ACHN (cell line): ENCODE measurements at regions not wholly inside any gene's neighbourhood (a gene's known extent, or its start where the extent isn't known, plus 50 kb on each side); places are given as distances from the start of the nearest gene placed in this dataset.
"Not testable (repeated sequence)": the region's sequence is repeated elsewhere in the genome, so short reads cannot be mapped to it uniquely, and the experiment has no call there.

Experiments
- DNase-seq: peaks from one replicate; pipeline ENCODE4 v3.0.0-alpha.2; 2015
- in situ Hi-C: cut with HindIII; loops from 2 replicates; pipeline ENCODE4 v1.10.0; 2017; ENCODE audit warnings: low sequenced_read_pairs, low pct_ligation_motif_present, low pct_unique_long_range_greater_than_20kb

DNA sequence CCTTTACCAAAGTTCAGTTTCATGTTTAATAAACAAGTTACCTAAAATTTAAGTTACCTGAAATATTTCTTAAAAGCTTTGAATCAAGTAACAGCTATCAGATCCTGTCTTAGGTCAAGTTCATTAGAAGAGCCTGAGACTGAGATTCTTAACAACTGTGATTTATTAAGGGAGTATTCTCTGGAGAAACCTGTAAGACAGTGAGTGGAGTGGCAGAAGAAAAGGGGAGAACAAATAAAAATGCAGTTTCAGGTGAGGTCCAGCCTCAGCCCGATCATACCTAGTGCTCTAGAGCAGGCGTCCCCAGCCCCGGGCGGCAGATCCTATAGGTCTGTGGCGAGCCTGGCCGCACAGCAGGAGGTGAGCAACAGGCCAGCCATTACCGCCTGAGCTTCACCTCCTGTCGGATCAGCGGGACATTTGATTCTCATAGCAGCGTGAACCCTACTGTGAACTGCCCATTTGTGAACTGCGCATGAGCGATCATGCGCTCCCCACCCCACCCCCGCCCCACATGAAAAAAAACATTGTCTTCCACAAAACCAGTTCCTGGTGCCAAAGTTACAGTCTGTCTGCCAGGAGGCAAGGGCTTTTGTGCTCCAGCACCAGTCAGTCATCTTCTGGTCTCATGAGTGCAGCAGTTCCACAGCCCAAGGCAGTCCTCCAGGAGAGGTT lies 59.2 kb upstream of the ADGRB3 start:
- peak; percentile 10 for DNase-seq
- in situ Hi-C loops, result no loop called here

DNA sequence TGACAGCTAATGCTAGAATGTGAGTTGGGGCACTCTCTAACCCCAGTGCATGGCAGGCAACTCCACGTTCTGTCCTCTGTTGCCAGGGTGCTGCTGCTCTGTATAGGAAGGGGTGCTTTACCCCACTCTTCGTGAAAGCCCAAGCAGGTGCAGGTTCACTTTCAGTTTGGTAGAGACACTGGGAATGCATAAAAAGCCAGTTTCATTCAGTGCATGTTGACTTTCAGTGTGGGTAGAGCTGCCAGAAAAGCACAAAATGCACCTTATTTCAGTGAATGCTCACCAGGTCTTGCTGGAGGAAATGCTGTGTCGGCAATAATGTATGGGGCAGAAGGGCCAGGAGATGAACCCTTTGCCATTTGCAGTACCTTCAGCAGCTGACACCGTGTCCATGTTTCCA lies 62.1 kb upstream of the ADGRB3 start:
- in situ Hi-C loops, result no loop called here
- no peak for DNase-seq

DNA sequence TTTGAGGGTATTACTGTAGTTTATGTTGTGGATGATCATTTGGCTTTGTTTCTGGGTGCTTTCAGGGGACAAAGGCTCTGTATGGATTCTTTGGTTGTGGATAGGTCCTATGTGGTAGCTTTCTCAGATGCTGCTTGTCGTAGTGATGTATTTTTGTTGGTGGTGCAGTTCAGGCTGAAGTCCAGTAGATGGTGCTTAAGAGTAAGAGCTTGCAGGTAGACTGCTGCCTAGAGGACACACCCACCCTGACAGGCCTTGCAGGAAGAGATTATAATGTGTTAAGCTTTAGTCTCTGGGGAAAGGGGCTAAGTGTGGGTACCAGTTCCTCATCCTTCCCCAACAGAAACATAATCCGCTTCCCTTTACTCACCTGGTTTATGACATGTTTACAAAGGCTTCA lies 62.6 kb upstream of the ADGRB3 start:
- peak; percentile 46 for DNase-seq
- in situ Hi-C loops, result no loop called here

DNA sequence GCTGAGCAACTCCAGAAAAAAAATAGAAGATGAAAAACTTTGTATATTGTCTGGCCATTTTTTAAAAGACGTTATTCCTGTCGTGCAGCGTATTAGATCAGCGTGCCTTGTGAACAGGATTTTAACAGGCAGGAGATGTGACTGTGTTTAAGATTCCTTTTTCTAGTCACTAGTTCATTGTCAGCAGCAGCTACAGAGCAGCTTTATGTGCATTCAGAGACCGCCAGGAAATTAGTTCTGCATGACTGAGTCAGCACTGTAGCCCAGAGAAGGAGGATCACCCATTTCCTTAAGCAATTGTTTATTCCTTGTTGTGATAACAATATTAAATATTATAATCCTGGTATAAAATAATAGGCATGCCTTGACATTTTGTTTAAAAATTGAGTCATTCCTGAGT lies 75.4 kb upstream of the ADGRB3 start:
- DNase-seq, result no peak
- in situ Hi-C loops, result no loop called here

DNA sequence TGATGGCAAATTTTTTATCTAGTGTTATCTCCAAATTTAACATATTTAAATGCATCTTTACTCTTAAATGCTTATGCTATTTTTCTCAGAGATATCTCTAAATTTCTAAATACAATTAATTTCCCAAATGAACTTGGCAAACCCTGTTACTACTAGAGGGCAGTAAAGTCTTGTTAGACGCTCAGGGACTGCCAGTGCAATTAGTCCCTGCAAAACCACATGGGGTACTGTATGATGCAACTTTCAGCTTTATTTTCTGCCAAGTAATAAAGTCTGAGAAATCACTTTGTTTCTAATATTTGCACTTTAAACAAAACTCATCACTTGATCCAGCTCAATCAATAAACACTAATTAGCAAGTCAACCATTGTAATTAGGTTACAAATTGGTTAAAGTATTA lies 76.0 kb upstream of the ADGRB3 start:
- in situ Hi-C loops, result no loop called here
- DNase-seq, result no peak

DNA sequence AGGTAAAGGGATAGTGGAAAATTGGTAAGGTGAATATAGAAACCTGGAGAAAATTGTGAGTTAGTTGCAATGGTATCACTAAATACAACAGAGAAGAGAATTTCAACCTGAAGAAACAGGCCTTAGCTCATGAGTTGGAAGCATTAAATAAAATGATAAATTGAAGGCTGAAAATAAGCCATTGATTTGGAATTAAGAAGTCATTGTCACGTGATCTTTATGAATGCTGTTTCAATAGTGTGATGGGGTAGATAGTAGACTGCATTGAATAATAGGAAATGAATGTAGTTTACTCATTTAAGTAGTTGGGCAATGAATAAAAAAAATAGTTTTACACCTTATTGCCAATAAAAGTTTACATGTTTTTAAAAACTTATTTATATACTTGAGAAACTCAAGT lies 88.5 kb upstream of the ADGRB3 start:
- in situ Hi-C loops, result no loop called here
- DNase-seq, result no peak

DNA sequence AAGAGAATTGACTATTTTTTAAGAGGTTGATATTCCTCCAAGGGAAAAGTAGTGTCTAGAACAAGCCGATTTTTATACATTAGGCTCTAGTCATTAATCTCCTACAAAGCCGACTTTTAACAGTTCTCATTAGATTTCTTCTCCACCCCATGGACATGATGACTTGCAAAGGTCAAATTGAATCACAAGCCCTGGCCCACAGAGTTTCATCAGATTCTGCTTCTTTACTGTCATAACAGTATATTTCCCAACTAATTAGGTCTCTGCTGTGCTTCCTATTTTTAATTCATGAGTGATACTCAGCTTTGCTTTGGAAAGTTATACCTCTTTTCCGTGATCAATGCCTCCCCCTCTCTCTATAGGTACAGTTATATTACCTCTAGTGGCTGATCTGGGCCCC lies 90.6 kb upstream of the ADGRB3 start:
- no peak for DNase-seq
- in situ Hi-C loops, result no loop called here

DNA sequence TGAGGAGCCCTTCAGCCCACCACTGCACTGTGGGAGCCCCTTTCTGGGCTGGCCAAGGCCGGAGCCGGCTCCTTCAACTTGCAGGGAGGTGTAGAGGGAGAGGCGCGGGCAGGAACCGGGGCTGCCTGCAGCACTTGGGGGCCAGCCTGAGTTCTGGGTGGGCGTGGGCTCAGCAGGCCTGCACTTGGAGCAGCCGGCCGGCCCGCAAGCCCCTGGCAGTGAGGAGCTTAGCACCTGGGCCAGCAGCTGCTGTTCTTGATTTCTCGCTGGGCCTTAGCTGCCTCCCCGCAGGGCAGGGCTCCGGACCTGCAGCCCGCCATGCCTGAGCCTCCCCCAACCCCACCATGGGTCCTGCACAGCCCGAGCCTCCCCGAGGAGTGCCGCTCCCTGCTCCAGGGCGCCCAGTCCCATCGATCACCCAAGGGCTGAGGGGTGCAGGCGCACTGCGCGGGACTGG lies 101.7 kb upstream of the ADGRB3 start:
- in situ Hi-C loops, result no loop called here
- no peak for DNase-seq

DNA sequence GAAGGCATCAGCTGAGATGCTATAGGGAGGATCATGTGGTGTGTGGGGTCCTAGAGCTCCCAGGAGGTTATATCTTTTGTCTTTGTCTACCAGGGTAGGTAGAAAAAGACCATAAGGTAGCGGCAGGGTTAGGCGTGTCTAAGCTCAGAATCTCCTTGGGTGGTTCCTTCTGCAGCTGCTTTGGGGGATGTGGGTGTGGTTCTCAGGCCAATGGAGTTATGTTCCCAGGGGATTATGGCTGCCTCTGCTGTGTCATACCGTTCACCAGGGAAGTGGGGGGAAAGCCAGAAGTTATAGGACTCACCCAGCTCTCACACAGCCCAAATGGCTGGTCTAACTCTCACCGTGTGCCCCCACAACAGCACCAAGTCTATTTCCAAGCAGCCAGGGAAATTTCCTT lies 107.4 kb upstream of the ADGRB3 start:
- in situ Hi-C loops, result no loop called here
- no peak for DNase-seq

DNA sequence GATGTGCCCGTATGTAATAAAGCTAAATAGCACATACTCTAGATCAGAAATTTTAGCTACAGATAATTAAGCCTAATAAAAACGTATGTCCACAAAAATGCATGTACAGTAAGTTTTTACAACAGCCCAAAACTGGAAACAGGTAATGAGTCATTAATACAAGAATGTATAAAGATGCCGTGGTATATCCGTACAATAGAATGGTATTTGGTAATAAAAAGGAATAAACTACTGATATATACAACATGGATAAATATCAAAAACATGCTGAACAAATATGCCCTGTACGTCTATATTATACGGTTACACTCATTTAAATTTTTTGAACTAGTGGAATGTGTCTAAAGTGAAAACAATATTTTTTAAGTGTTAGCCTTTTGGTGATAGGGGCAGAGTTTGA lies 128.2 kb upstream of the ADGRB3 start:
- in situ Hi-C loops, result no loop called here
- DNase-seq, result no peak

DNA sequence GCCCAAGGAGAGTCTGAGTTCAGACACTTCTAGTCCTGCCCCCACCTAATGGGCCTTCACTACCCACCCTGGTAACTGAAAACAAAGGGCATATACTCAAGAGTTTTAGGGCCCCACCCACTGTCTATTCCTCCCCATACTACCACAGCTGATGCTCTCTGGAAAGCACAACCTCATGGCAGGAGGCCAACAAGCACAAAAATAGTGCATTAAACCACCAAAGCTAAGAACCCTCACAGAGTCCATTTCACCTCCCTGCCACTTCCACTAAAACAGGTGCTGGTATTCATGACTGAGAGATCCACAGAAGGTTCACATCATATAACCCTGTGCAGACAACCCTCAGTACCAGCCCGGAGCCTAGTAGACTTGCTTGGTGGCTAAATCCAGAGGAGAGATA lies 132.1 kb upstream of the ADGRB3 start:
- in situ Hi-C loops, result no loop called here

DNA sequence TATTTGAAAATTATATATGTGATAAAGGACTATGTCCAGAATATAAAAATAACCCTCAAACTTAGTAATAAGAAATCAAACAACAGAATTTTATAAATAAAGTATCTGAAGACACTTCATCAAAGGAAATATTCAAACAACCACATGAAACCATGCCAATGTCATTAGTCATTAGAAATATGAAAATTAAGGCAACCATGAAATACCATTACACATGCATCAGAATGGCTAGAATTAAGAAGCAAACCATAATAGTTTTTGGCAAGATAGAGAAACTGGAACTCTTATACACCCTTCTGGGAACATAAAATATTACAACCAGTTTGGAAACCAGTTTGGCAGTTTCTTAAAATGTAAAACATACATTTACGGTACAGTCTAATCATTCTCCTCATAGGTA lies 137.2 kb upstream of the ADGRB3 start:
- in situ Hi-C loops, result no loop called here
- no peak for DNase-seq

More for the DNA sequence above, 132.1 kb upstream of the ADGRB3 start:
- DNase-seq, result no peak

DNA sequence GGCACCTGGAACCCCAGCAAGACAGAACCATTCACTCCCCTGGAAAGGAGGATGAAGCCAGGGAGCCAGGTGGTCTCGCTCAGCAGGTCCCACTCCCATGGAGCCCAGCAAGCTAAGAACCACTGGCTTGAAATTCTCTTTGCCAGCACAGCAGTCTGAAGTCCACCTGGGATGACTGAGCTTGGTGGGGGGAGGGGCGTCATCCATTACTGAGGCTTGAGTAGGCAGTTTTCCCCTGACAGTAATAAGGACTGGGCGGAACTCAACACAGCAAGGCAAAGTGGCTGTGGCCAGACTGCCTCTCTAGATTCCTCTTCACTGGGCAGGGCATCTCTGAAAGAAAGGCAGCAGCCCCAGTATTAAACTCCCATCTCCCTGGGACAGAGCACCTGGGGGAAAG lies 140.2 kb upstream of the ADGRB3 start:
- in situ Hi-C loops, DNase-seq: not testable (repeated sequence)

DNA sequence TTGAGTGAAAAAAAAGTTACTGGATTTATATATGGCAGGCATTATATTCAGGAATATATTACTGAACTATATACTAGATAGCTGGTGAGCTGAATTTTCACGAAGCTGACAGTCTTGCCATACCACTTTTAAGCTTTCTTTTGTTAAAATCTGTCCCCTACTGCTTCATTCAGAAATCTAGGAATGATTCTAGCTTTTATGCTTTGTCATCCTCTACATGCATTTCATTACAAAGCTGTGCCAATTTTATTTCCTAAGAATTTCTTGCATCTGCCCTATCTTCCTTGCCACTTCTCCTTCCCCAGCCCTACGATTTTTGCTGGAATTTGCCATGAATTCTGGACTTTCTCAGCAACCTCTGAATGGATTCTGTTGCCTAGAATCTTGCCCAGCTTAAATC lies 158.5 kb upstream of the ADGRB3 start:
- DNase-seq, result no peak
- in situ Hi-C loops, result no loop called here

DNA sequence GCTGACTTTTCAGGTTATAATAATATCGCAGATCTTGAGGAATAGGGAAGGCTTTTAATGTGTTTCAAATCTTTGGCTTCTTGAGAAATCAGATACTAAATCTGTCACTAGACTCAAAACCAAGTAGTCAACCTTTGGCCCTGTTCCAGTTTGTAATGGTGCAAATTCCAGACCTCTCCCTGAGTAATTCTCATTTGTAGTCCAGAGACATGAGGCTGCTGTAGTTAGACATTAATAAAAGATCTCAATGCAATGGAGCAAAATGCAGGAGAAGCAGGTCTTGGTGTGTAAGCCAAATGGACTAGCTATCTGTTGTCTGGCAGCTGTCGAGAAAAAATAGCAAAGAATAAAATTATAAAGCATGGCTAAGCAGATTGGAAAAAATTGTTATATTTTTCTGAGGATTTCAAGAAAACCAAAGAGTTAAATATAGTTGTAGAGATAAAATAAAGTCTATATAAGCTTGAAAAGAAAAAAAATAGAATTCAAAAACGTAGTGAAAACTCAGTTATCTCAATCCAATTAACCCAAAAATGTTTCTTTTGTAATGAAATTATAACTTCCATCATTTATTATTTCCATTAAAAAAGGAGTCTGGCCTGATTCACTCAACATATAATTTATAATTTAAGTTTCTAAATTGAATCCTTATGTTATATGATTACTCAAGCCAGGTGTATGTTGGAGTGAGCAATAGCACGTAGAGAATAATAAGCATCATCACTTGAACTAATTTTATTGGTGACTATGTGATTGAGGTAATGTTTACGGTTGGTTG lies 161.5 kb upstream of the ADGRB3 start:
- DNase-seq, result no peak
- in situ Hi-C loops, result no loop called here

DNA sequence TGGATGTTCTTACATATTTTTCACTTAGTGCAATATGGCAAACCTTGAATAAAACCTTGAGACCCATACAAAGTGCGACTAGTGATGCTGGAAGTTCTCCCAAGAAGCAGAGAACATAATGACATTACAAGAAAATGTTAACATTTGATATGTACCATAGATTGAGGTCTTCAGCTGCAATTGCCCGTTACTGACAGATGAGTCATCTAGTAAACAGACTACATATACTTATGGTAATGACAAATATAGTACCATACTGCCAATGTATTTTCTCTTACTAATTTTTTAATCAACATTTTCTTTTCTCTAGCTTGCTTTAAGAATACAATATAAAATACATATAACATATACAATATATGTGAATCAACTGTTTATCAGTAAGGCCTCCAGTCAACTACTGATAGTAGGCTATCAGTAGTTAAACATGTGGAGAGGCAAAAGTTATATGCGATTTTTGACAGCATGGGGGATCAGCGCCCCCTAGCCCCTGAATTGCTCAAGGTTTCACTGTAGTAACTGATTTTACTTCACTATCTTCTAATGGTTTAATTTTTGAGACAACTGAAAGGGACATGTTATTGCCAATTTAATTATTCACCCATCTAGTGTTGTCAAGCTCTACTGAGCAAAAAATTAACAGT lies 166.7 kb upstream of the ADGRB3 start:
- DNase-seq, result peak; percentile 1

DNA sequence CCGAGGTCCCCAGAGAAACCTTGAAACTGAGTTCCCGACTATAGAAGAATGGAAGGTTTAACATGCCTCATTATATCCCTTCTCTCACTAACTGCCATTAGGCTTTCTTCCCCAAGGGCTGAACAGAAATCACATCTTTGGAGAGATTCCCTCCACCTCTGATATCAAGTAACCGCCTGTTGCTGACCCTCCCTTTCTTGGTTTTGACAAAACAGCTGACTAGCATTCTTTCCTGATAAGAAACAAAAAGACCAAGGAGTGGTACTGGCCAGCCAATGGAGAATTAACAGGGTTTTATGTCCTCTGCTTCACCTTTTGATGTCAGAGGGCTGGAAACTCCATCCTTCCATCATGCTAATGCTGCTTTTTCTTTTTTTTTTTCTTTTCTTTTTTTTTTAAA lies 176.6 kb upstream of the ADGRB3 start:
- no peak for DNase-seq
- in situ Hi-C loops, result no loop called here

More for the DNA sequence above, 166.7 kb upstream of the ADGRB3 start:
- in situ Hi-C loops, result no loop called here

DNA sequence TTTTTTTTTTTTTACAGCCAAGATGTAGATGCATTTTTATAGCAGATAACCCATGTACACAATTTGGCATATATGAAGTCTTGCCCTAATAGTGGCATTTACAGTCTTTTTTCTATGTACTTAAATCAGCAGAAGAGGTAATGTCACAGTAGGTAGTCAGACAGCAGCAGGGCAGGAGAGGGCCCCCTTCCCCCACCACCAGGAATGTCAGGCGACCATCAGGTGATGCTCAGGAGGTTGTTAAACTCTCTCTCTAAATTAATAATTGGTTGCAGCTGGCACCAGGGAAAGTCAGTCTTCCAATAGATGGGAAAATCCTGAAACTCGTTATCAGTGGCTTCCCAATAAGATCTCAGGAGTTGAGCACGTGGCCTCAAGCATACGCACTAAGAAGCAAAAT lies 188.0 kb upstream of the ADGRB3 start:
- no peak for DNase-seq
- in situ Hi-C loops, result no loop called here

DNA sequence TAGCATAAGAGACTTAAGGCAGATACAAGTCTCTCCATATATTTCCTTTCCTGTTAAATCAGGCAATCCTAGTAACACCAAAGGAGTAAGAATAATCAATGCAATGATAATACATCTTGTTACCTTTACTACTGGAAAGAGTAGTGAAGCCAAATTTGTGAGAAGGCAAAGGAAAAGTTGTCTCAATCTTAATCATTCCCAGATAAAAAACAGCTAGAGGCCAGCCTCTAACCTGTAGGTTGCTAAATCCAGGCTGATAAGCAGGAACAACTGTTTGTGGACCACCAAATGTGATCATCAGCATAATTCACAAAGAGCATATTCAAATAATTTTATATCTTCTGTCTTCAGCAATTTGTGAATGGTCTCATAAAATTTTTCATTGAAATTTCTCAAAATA lies 189.2 kb upstream of the ADGRB3 start:
- in situ Hi-C loops, result no loop called here
- no peak for DNase-seq

DNA sequence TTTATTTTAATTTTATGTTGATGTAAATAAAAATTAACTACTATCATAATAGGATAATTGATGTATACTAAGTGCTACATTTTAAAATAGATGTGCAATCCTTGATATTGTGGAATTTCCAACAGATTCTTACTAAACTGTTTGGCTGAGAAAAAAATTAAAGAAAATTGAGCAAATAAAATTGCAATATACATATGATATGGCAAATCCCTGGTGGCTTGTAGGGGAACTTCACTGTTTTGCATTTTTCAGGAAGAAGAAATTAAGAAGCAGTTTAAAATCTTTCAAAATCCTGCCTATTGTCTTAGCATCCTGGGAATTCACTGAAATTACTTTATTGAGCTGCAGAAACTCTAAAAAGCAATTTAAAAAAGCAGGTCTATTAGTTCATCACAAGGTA lies 191.4 kb upstream of the ADGRB3 start:
- no peak for DNase-seq
- in situ Hi-C loops, result no loop called here
